ENCODE measurements at regions not wholly inside any gene's neighbourhood (a gene's known extent, or its start where the extent isn't known, plus 50 kb on each side); places are given as distances from the start of the nearest gene placed in this dataset.

GRCh38 chr5:109573766-109574165 lies 116.0 kb upstream of the MAN2A1 start:
- no peak for DNase-seq (ENCODE audit: low spot score)
- TF ChIP-seq YY1 (IDR thresholded peaks at IDR 0.05) (no peak), HNF4G (IDR thresholded peaks at IDR 0.05) (no peak), HNF4A (conservative IDR thresholded peaks at IDR 0.05) (no peak), JUND (IDR thresholded peaks at IDR 0.05) (no peak), RAD21 (IDR thresholded peaks at IDR 0.05) (no peak), FOXA2 (IDR thresholded peaks at IDR 0.05) (no peak)
- H3K27me3 ChIP-seq (ENCODE audit: control insufficient read depth in 4 of 4, insufficient read depth in 4 of 4, low read length in 3 of 4) = no peaks in the 10 kb centered on the region
- no peak overlapping the region for H3K4me3 ChIP-seq (ENCODE audit: low read depth in 1 of 3, low read length in 3 of 3)
- no peaks in the 10 kb centered on the region for H3K36me3 ChIP-seq (ENCODE audit: control insufficient read depth in 4 of 4, insufficient read depth in 3 of 4, low read depth in 1 of 4, low read length in 3 of 4)
- WGBS = 84% methylated on average over 3 of the region's 3 CpGs
- no peaks in the 10 kb centered on the region for H3K4me1 ChIP-seq (ENCODE audit: control insufficient read depth in 4 of 4, insufficient read depth in 4 of 4, low read length in 3 of 4)
- no peak overlapping the region for H3K9ac ChIP-seq (ENCODE audit: low read depth in 1 of 2, low read length in 2 of 2)
- H3K9me3 ChIP-seq (ENCODE audit: control insufficient read depth in 4 of 4, low read length in 3 of 4) = peaks cover 0 to 3% (median under 1%) of the 10 kb centered on the region in 4 donors
- H3K27ac ChIP-seq (ENCODE audit: low read depth in 1 of 2, low read length in 2 of 2) = no peak overlapping the region

GRCh38 chr5:109573256-109573655 lies 116.5 kb upstream of the MAN2A1 start:
- no peak for DNase-seq (ENCODE audit: low spot score)
- Histone ChIP-seq H3K27ac (ENCODE audit: low read depth in 1 of 2, low read length in 2 of 2) (no peak overlapping the region), H3K36me3 (ENCODE audit: control insufficient read depth in 4 of 4, insufficient read depth in 3 of 4, low read depth in 1 of 4, low read length in 3 of 4) (no peaks in the 10 kb centered on the region), H3K9me3 (ENCODE audit: control insufficient read depth in 4 of 4, low read length in 3 of 4) (peaks cover 0 to 3% (median under 1%) of the 10 kb centered on the region in 4 donors), H3K9ac (ENCODE audit: low read depth in 1 of 2, low read length in 2 of 2) (no peak overlapping the region), H3K4me1 (ENCODE audit: control insufficient read depth in 4 of 4, insufficient read depth in 4 of 4, low read length in 3 of 4) (no peaks in the 10 kb centered on the region), H3K4me3 (ENCODE audit: low read depth in 1 of 3, low read length in 3 of 3) (no peak overlapping the region), H3K27me3 (ENCODE audit: control insufficient read depth in 4 of 4, insufficient read depth in 4 of 4, low read length in 3 of 4) (no peaks in the 10 kb centered on the region)
- TF ChIP-seq YY1 (IDR thresholded peaks at IDR 0.05) (no peak), GABPA (IDR thresholded peaks at IDR 0.05 in 1 of 2, conservative IDR thresholded peaks at IDR 0.05 in 1 of 2) (no peak), NR2F2 (IDR thresholded peaks at IDR 0.05) (no peak), JUND (IDR thresholded peaks at IDR 0.05) (no peak), EGR1 (IDR thresholded peaks at IDR 0.05; ENCODE audit: low read depth in 2 of 2) (no peak), TAF1 (conservative IDR thresholded peaks at IDR 0.05) (no peak), RAD21 (IDR thresholded peaks at IDR 0.05) (no peak), RXRA (IDR thresholded peaks at IDR 0.05) (no peak), HNF4G (IDR thresholded peaks at IDR 0.05) (no peak)
- TF ChIP-seq, protein P1, sequence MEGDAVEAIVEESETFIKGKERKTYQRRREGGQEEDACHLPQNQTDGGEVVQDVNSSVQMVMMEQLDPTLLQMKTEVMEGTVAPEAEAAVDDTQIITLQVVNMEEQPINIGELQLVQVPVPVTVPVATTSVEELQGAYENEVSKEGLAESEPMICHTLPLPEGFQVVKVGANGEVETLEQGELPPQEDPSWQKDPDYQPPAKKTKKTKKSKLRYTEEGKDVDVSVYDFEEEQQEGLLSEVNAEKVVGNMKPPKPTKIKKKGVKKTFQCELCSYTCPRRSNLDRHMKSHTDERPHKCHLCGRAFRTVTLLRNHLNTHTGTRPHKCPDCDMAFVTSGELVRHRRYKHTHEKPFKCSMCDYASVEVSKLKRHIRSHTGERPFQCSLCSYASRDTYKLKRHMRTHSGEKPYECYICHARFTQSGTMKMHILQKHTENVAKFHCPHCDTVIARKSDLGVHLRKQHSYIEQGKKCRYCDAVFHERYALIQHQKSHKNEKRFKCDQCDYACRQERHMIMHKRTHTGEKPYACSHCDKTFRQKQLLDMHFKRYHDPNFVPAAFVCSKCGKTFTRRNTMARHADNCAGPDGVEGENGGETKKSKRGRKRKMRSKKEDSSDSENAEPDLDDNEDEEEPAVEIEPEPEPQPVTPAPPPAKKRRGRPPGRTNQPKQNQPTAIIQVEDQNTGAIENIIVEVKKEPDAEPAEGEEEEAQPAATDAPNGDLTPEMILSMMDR (IDR thresholded peaks at IDR 0.05; ENCODE audit: low read depth, low read length, missing input control) = no peak
- WGBS = 96% methylated on average over 4 of the region's 4 CpGs

GRCh38 chr5:109571785-109572184 lies 117.9 kb upstream of the MAN2A1 start:
- H3K4me1 ChIP-seq (ENCODE audit: control insufficient read depth in 4 of 4, insufficient read depth in 4 of 4, low read length in 3 of 4) = no peaks in the 10 kb centered on the region
- 94% methylated on average over 1 of the region's 1 CpG for WGBS

More at GRCh38 chr5:109571785-109572184, 117.9 kb upstream of the MAN2A1 start:
- H3K4me3 ChIP-seq (ENCODE audit: low read depth in 1 of 3, low read length in 3 of 3) = no peak overlapping the region
- peaks cover 0 to 3% (median under 1%) of the 10 kb centered on the region in 4 donors for H3K9me3 ChIP-seq (ENCODE audit: control insufficient read depth in 4 of 4, low read length in 3 of 4)
- no peak overlapping the region for H3K27ac ChIP-seq (ENCODE audit: low read depth in 1 of 2, low read length in 2 of 2)
- no peak for DNase-seq (ENCODE audit: low spot score)
- no peaks in the 10 kb centered on the region for H3K27me3 ChIP-seq (ENCODE audit: control insufficient read depth in 4 of 4, insufficient read depth in 4 of 4, low read length in 3 of 4)
- no peak overlapping the region for H3K9ac ChIP-seq (ENCODE audit: low read depth in 1 of 2, low read length in 2 of 2)
- TF ChIP-seq ATF3 (IDR thresholded peaks at IDR 0.05) = no peak
- H3K36me3 ChIP-seq (ENCODE audit: control insufficient read depth in 4 of 4, insufficient read depth in 3 of 4, low read depth in 1 of 4, low read length in 3 of 4) = no peaks in the 10 kb centered on the region
